HPDE6-E6E7 (cell line): ENCODE measurements at regions not wholly inside any gene's neighbourhood (a gene's known extent, or its start where the extent isn't known, plus 50 kb on each side); places are given as distances from the start of the nearest gene placed in this dataset.
"Not testable (repeated sequence)": the region's sequence is repeated elsewhere in the genome, so short reads cannot be mapped to it uniquely, and the experiment has no call there.

Experiments
- DNase-seq: peaks from one replicate; pipeline ENCODE4 v3.0.0; 2011; ENCODE audit warnings: missing footprints; ENCODE audit errors: extremely low spot score

GRCh38 chr21:24552491-24552890, 1054.8 kb downstream of the MRPL39 start:
- no peak for DNase-seq

- DNase-seq: no peak
Observed at GRCh38 chr21:24545807-24546361, 1061.4 kb downstream of the MRPL39 start.

- no peak for DNase-seq
Observed at GRCh38 chr21:24514081-24514733, 1093.1 kb downstream of the MRPL39 start.

- DNase-seq: no peak
Observed at GRCh38 chr21:24509131-24509530, 1098.2 kb downstream of the MRPL39 start.

- DNase-seq: no peak
Observed at GRCh38 chr21:24486973-24487372, 1120.3 kb downstream of the MRPL39 start.

- not testable (repeated sequence) for DNase-seq
Observed at GRCh38 chr21:24483361-24483760, 1123.9 kb downstream of the MRPL39 start.

- no peak for DNase-seq
Observed at GRCh38 chr21:24470852-24471251, 1136.4 kb downstream of the MRPL39 start.

- DNase-seq: no peak
Observed at GRCh38 chr21:24456358-24456757, 1150.9 kb downstream of the MRPL39 start.

- no peak for DNase-seq
Observed at GRCh38 chr21:24450119-24450518, 1157.2 kb downstream of the MRPL39 start.

GRCh38 chr21:24445517-24445916, 1161.8 kb downstream of the MRPL39 start:
- DNase-seq: no peak

GRCh38 chr21:24444736-24445135, 1162.5 kb downstream of the MRPL39 start:
- no peak for DNase-seq

GRCh38 chr21:24436236-24436635, 1171.0 kb downstream of the MRPL39 start:
- no peak for DNase-seq

GRCh38 chr21:24428591-24429199, 1178.6 kb downstream of the MRPL39 start:
- DNase-seq: no peak

- DNase-seq: no peak
Observed at GRCh38 chr21:24424776-24425175, 1182.5 kb downstream of the MRPL39 start.

- no peak for DNase-seq
Observed at GRCh38 chr21:24423546-24423945, 1183.7 kb downstream of the MRPL39 start.

GRCh38 chr21:24420689-24421088, 1186.6 kb downstream of the MRPL39 start:
- no peak for DNase-seq

GRCh38 chr21:24419641-24420040, 1187.6 kb downstream of the MRPL39 start:
- DNase-seq: not testable (repeated sequence)

GRCh38 chr21:24418671-24419070, 1188.6 kb downstream of the MRPL39 start:
- DNase-seq: no peak

GRCh38 chr21:24411429-24411828, 1195.9 kb downstream of the MRPL39 start:
- DNase-seq: no peak

- DNase-seq: no peak
Observed at GRCh38 chr21:24403221-24403620, 1204.1 kb downstream of the MRPL39 start.

GRCh38 chr21:24395320-24395923, 1211.9 kb downstream of the MRPL39 start:
- DNase-seq: no peak

GRCh38 chr21:24375201-24375600, 1232.1 kb downstream of the MRPL39 start:
- DNase-seq: no peak

- DNase-seq: no peak
Observed at GRCh38 chr21:24372506-24372905, 1234.8 kb downstream of the MRPL39 start.
